ENCODE measurements at regions not wholly inside any gene's neighbourhood (a gene's known extent, or its start where the extent isn't known, plus 50 kb on each side); places are given as distances from the start of the nearest gene placed in this dataset.

DNA sequence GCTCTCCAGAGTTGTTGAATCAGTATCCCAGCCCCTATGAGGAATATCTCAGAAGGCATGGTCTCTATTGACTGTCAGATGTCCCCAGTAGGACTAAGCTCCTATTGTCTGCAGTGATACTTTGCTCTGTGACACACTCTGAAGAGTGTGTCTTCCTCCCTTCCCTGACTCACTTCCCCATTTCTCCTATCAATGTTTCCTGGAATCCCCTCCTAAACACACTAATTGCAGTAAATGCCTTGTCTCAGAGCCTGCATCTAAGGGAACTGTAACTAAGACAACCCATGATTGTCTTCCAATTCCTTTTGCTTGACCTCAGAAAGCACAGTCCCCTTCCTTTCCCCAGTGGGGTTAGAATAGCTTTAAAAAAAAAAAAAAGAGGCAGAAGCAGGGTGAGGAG is 397.3 kb upstream of the PROK2 start:
- DNase-seq (ENCODE audit: low read depth): no peak

GRCh38 chr3:72181251-72181650 is 396.3 kb upstream of the PROK2 start:
- no peak for DNase-seq (ENCODE audit: low read depth)

DNA sequence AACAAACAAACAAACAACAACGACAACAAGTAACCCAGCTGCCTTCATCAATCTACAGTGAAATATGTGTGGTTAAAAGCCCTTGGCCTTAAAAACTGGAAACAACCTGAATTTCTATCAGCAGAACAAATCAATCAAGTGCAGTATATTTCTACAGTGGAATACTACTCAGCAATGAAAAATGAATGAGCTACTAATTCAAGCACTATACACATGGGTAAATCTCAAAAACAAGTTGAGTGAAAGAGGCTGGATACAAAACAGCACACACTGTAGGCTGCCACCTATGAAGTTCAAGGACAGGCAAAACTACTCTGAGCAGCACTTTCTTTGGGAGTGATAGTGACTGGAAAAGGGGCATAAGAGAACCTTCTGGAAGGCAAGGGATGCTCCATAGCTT is 395.5 kb upstream of the PROK2 start:
- no peak for DNase-seq (ENCODE audit: low read depth)

DNA sequence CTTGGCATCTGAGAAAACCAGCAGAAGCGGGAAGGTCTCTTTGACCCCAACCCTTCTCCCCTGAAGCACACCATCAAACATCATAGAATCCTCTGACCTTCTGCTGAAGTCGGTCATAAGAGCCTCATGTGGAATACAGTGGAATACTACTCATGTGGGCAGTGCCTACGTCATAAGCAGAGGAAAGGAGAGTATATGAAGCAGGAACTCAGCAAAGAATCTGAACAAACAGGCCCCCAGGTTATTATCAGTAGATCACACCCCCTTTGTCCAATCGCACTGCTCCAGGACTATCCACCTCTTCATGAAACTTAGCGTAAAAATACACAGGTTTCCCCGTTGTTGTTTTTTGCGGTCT is 394.1 kb upstream of the PROK2 start:
- no peak for DNase-seq (ENCODE audit: low read depth)

- no peak for DNase-seq (ENCODE audit: low read depth)
These were observed 393.6 kb upstream of the PROK2 start for GRCh38 chr3:72178463-72179106.

GRCh38 chr3:72177075-72178050 is 392.4 kb upstream of the PROK2 start:
- peak; percentile 39 for DNase-seq (ENCODE audit: low read depth)

GRCh38 chr3:72176537-72177041 is 391.6 kb upstream of the PROK2 start:
- no peak for DNase-seq (ENCODE audit: low read depth)

DNA sequence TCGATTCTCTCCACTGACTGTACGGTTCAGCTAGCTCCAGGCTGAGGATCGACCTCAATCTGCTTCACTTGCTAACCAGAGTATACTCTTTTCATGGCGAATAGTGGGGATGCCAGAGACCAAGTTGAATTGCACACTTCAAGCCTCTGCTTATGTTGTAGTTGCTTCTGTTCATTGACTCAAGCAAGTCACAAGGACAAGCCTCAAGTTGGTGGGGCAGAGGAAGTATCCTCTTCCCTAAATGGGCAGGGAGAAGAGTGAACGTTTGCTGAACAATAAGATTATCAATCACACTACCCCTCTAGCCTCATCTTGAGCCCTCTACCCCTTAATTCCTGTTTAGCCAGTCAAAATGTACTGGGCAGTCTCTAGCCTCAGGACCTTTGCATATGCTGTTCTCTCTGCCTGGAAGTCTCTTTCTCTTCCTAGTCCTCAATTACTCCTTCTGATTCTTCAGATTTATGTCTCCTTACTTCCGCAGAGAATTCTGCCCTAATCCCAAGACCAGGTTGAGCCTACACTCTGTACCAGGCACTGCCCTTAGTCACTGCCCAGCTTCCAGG is 390.4 kb upstream of the PROK2 start:
- no peak for DNase-seq (ENCODE audit: low read depth)

- DNase-seq (ENCODE audit: low read depth): no peak
These were observed 389.9 kb upstream of the PROK2 start for GRCh38 chr3:72174890-72175289.

GRCh38 chr3:72174040-72174439 is 389.1 kb upstream of the PROK2 start:
- no peak for DNase-seq (ENCODE audit: low read depth)

DNA sequence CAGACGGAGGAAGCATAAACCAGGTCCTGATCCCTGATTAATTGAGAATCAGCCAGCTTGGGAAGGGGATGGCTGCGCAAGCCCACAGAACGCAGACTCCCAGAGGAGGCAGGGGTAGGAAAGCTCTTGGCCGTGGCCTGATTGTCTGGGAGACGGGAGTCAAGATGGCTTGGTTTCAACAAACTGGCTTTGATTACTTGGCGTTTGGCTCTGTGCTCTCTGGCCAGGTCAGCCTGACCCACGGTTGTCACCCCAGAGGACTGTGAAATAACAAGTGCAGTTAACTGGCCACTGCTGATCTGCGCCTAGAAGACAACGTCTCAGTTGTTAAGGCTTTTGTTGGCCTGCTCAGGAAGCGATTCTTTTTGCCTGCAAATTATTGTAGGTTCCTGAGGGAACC is 387.0 kb upstream of the PROK2 start:
- DNase-seq (ENCODE audit: low read depth): no peak

- peak; percentile 15 for DNase-seq (ENCODE audit: low read depth)
These were observed 386.5 kb upstream of the PROK2 start for GRCh38 chr3:72171463-72171881.

GRCh38 chr3:72169561-72170472 is 384.9 kb upstream of the PROK2 start:
- no peak for DNase-seq (ENCODE audit: low read depth)

- DNase-seq (ENCODE audit: low read depth): no peak
These were observed 384.2 kb upstream of the PROK2 start for GRCh38 chr3:72169120-72169519.

- no peak for DNase-seq (ENCODE audit: low read depth)
These were observed 380.9 kb upstream of the PROK2 start for GRCh38 chr3:72165808-72166207.

DNA sequence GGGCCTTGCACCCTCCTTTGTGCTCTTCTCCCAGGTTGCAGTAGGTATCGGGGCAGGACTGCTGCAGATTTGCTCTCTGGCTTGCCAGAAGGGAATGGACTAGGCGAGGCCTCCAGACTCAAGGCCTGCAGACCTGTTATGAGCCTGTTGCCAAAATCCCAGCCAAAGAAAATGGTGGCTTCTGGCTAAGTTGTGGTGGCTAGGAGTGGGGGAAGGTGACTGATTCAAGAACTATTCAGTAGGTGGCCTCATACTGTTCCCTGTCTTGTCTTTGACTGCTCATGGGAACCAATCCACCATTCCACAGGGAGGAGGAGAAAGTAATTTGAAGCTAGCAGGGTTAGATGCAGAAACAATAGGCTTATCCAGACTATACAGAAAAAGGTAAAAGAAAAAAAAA is 380.4 kb upstream of the PROK2 start:
- DNase-seq (ENCODE audit: low read depth): no peak

- no peak for DNase-seq (ENCODE audit: low read depth)
These were observed 379.7 kb upstream of the PROK2 start for GRCh38 chr3:72164635-72164978.

- no peak for DNase-seq (ENCODE audit: low read depth)
These were observed 379.1 kb upstream of the PROK2 start for GRCh38 chr3:72163809-72164634.

DNA sequence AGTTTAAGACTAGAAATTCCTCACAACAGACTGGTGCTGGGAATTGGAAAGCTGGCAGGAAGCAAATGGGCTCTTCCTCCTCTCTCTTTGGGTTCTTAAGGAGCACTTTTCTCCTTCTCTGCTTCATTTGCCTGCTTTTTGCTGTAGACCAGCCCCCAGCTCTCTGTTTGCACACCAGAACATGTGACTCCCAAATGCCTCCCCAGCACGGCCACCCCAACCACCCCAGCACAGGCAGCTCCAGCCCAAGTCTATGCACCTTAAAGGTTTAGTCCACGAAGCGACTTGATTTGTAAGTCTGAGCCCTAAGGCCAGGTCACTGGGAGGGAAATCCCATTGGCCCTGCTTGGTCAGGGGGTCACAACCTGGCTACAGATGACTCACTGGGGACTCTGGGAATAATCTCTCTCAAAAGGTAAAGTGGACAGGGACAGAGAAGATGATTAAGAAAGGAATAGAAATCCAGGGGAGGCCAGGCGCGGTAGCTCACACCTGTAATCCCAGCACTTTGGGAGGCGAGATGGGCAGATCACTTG is 377.8 kb upstream of the PROK2 start:
- DNase-seq (ENCODE audit: low read depth): peak; percentile 25

DNA sequence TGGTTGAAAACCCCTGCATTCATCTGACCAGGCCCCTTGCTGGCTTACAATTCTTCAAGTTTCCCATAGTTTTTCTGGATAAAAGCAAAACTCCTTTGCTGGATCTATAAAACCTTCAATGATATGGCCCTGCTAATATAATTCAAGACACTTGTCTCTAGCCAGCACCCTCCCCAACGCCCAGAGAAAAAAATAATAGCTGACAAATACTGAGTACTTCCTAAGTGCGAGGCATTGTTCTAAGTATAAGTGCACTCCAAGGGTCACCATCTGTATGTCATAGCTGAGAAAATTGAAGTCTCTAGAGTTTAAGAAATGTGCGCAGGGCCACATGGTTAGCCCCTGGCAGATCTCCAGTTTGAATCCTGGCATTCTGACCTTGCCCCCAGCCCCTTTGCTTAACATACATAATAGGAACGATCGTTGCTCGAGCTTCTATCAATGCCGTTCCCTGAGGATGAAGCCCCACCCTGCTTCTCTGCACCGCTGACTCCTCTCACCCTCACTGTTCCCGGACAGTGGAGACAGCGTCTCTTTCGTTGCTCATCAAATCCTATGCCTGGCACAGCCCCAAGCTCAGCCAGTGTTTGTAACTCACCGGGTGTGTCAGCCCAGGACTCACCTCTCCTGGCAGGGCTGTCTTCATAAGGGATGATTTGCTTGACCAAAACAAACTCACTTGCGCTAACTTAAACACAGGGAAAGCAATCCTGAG is 377.1 kb upstream of the PROK2 start:
- peak; percentile 64 for DNase-seq (ENCODE audit: low read depth)

Measured in renal cortical epithelial cell (primary cell).